T follicular helper cell (primary cell): ENCODE measurements at regions not wholly inside any gene's neighbourhood (a gene's known extent, or its start where the extent isn't known, plus 50 kb on each side); places are given as distances from the start of the nearest gene placed in this dataset.

ENCODE experiments used
- DNase-seq: peaks from one replicate; pipeline ENCODE4 v3.0.0-alpha.2; 2020; ENCODE audit warnings: low read depth

DNA sequence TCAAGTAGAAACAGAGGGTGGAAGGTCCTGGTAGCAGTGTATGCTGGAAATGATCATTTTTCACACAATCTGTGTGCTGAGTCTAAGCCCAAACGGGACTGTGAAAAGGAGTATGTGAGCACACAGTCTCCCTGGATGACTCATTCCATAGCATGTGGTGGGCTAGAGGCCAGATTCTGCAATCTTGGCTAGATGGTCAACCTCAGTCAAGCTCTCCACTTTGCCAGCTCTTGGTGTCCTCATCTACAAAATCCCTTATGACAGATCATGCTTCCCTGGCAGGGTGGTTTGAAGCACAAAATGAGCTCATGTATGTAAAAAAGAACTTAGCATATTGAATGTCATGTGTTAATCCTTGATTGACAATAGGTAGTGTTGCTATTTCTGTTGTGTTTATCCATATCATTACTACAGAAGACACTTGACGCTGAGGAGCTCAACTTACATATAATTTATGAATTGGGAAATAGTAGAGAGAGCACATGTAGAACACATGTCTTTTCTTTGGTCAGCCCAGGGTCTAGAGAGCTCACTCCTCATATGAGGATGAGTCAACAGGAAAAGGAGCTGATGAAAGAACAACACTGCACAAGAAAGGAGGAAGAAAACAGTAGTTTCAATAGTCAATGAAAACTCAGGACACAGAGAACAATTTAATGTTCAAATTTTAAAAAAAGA lies 517.5 kb downstream of the BCL11B start:
- no peak for DNase-seq

DNA sequence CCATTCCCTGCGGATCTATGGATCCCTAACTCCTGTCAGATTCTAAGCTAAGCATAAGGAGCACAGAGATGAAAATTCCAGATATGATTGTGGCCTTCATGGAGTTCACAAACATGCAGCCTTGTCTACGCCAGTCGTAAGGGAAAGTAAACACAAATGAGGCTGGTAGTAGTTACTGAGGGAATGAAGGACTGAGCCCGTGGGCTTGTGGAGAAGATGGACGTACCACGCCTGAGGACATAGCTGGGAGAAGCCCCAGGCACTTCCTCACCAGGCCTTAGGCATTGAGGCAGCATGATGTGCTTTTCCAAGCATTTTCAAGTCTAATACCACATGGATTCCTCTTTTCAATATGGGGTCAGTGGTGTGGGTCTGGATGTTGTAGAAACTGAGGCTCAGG lies 515.2 kb downstream of the BCL11B start:
- no peak for DNase-seq

DNA sequence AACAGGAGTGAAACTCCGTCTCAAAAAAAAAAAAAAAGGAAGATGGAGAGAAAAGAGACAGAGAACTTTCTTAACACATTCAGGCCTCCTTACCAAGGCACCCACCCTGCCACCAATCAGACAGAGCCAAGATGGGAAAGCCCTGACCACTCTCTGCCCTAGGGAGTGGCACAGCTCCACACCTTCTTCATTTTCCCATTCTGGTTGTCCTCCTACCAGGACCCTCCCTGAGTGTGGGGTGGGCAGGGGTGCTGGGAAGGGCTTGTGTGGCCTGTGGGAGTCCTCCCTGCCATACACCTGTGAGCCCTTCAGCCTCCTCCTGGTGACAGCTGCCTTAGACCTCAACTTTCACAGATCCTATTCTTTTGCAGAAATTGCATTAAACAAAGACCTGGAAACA lies 513.6 kb downstream of the BCL11B start:
- DNase-seq, result no peak

DNA sequence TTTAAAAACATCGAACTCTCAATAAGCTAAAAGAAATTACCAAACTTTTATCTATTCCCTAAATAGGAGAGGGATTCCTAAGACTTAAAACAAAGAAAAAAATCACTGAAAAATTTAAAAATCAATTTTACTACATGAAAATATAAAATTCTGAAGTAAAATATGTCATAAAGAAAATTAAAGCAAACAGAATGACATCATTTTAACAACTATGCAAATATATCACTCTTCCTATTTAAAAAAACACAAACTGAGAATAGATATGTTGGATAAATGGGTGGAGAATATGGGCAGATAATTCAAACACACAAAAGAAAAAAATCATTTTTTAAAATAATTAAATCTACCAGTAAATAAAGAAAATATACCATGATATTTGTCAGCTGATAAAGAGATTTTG lies 510.0 kb downstream of the BCL11B start:
- DNase-seq, result no peak

DNA sequence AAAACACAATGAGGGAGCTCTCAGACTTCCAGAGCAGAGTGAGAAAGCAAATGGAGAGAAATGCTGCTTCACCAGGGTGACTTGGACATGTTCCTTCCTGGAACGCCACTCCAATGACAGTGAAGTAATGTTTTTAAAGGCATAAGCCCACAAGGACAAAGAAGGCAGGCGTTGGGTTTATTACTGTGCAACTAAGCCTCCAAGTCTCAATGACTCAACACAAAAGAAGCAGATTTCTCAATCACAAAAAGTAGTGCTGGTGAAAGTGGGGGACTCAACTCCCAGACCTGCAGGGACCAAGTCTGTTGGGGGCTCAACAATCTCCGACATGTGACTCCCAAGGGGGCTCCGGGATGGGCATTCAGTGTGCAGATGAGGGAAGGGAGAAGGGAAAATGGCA lies 505.2 kb downstream of the BCL11B start:
- DNase-seq, result no peak

DNA sequence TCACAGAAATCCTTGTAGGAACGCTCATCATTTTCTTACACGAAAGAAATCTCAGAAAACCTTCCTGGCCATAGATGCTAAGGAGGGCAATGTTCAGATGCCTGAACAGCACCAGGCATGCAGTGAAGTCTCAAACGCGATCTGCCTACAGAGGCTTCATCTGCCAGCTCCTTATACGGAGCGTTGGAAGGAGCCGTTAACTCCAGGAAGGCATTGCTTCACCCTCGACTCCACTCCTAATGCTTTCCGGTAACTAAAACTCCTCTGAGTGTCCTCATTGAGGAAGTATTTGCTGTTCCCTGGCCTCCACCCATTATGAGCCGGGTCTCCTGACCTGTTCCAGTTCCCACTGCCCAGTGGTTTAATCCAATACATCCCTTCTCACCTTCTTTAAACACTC lies 502.7 kb downstream of the BCL11B start:
- no peak for DNase-seq

DNA sequence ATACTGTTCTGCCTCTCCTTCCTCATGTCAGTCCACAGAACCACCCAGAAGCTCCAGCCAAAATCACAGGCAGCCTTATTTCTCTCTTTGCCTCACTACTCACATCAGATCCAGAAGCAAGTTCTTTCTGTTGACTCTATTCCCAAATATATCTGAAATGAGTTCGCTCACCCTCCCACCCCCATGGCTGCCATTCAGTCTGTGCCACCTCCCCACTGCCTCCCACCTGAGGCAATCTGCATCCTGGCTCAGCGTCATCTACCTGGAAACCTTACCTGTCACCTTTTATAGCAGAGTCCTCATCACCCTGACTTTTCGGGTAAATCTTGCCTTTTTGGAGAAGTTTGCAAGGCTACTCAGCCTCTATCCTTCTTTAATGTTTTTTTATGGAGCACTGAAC lies 501.8 kb downstream of the BCL11B start:
- no peak for DNase-seq

DNA sequence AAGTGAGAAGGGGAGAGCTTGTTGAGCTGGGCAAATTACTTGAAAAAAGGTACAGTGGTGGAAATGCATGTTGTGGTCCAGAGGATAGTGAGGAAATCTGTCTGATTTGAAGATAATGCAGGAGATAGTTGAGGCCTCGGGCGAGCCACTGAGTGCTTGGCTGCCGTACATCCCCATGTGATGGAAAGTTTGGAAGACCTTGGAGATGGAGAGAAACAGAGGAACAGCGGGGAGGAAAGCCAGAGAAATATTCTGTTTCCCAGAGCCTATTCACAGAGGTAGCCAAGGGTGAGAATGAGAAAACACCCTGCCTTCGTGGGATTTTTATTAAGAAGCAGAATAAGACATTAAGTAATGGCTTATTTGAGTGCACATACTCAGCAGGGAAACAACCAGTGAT lies 498.2 kb downstream of the BCL11B start:
- no peak for DNase-seq

DNA sequence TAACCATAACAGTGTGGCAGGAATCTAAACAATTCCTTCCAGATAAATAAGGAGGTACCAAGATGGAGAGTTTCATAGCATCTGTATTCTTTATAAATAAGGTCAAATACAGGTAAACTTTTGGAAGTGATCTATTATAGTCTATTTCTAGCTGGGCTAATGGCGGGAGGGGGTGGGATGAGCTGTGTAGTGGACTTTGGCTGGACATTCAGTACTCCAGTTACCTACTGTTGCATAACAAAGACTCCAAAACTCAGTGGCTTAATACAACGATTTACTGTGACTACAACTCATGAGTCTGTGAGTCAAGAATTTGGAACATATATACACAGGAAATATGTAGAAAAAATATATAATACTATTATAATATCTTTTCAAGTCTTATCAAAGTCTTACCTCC lies 496.1 kb downstream of the BCL11B start:
- no peak for DNase-seq

DNA sequence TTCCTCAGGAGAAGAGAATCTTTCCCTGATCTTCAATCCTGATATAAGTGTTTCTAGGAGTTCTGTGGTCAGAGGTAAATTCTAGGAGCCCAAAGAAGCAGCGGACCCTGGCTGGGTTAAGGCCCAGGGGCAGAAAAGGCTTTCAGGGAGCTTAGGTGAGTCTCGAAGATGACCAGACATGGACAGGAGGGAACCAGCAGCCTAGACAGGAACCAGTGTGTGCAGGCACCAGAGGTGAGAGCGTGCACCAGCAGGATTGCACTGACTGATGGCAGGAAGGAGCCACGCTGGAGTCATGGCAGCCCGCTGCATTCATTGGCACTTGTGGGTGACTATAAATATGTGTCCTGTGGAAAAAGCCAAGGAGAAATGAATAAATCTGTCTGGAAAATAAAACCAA lies 489.9 kb downstream of the BCL11B start:
- no peak for DNase-seq

DNA sequence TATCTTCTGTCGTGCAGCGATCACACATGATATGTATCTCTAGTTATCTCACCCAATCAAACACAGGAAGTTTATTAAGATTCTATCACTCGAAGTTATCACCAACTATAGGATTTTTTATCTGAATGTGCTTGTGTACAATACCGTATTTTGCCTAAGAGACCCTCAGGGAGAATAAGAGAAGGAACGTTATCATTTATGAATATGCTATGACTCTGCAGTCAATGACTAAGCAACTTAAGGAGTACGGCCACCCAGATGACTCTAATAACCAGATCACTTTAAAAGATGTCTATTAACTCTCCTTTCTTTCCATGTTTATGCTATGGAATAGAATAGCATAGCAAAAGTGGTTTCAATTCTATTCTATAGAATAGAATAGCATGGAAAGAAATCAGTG lies 486.4 kb downstream of the BCL11B start:
- DNase-seq, result no peak

DNA sequence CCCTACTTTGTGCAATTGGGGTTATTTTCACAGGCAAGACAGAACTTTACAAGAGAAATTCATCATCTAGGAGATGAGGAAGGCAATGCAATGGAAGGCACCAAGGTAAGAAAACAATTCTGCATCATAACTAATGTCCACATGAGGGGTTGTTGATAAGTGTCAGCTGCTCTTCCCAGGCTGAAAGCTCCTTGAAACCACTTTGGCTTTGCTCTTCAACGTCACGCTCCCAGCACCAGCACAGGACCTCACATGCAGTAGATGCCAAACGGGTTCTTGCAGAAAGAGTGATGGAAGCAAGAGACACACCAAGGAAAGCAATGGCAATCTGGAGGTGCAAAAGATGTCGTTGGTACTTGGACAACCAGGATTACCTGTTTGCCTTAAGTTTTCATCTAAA lies 485.5 kb downstream of the BCL11B start:
- DNase-seq, result no peak

DNA sequence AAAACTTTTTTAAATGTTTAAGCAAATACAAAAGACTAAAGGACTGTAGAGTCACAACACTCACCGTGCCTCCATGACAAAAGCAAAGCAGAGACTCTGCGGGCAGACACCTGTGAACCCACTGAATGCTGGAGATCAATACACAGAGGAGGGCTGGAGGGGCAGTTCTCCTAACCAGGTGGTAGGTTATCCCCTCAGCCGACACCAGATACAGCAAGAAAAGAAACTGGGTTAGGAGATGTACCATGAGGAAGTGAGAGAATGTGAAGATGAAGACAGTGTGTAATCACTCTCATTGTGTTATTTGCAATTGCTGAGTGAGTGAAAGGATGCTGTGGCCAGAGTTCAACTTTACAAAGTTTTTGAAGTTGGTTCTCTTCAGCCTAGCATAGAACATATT lies 480.3 kb downstream of the BCL11B start:
- no peak for DNase-seq

DNA sequence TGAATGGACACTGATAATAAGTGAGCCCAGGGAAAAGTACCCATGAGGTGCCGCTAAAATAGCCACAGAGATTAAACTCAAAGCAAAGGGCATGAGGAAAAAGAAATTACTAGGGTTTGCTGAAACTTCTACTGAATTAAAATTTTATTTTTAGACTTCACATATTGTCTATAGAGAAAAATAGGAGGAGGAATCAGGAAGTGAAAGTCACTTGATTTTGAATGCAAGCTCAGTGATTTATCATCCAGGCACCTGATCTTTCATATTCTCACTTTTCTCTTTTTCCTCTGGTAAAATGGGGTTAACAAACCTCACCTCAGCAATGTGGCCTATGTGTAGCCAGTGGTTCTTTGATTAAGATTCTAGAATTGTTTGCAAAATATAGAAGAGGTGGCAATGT lies 479.8 kb downstream of the BCL11B start:
- no peak for DNase-seq

DNA sequence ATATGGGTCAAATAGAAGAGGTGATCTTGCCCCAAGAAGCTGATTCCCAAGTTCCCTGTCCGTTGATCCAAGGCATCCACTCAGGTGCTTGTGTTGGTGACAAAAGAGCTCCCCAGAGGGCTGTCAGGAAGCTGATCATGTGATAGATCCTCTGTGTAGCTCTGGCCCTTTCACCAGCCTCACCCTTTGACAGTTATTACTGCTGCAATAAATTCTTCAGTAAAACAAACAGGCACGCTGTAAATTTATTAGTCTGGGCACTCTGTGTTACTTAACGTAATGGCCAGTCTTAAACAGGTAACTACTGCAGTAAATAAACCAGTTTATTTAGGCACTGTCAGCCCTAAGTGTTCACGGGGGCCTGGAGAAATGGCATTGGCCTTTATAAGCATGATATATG lies 473.9 kb downstream of the BCL11B start:
- DNase-seq, result no peak

DNA sequence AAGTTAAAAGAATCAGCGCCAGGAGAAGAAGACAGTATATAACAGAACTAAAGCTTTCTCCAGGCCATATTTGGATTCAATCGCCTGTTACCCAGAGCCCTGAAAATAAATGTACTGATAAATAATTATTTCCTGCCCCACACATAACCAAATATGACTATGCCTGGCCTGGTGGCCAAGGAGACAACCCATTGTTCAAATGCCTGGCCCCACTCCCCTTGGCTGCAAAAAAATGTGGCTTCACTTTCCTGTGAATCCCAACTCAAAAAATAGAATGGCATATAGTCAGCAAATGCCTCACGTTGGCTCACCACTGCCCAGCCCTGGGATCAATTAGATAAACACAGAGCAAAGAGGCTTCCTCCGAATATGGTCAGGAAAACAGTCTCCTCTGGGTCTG lies 472.1 kb downstream of the BCL11B start:
- no peak for DNase-seq

DNA sequence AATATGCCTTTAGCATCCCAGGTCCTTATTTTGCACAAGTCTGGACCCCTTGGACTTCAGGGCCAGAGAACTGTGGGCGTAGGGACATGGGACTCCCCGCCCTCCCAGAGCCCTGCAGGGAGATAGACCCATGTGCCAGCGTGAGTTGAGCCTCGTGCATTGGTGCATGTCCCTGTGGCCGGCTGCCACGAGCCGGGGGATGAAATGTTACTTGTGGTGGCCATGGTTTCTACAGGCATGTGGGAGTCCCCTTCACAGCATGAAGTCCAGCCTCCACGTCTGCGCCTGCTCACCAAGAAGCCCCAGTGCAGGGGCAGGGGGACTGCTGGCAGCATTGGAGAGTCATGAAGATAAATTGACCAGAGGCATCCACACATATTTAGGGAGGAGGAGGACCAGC lies 470.0 kb downstream of the BCL11B start:
- no peak for DNase-seq

DNA sequence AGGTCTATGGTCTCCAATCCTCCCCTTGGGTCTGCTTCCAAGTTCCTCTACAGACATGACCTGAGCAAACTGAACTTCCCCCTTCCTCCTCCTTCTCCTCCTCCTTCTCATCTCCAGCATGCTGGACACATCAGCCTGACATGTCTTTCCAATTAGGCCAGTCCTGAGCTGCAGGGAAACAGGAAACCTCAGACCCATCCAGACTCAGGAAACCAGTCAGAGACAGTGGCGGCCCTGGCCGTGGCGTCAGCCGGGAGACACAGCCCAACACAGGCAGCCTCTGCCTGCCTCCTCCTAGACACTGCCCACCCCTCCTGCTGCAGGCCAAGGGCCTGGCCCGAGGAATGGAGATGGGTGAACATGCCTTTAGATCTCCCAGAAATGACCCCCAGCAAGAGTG lies 468.8 kb downstream of the BCL11B start:
- DNase-seq, result no peak

DNA sequence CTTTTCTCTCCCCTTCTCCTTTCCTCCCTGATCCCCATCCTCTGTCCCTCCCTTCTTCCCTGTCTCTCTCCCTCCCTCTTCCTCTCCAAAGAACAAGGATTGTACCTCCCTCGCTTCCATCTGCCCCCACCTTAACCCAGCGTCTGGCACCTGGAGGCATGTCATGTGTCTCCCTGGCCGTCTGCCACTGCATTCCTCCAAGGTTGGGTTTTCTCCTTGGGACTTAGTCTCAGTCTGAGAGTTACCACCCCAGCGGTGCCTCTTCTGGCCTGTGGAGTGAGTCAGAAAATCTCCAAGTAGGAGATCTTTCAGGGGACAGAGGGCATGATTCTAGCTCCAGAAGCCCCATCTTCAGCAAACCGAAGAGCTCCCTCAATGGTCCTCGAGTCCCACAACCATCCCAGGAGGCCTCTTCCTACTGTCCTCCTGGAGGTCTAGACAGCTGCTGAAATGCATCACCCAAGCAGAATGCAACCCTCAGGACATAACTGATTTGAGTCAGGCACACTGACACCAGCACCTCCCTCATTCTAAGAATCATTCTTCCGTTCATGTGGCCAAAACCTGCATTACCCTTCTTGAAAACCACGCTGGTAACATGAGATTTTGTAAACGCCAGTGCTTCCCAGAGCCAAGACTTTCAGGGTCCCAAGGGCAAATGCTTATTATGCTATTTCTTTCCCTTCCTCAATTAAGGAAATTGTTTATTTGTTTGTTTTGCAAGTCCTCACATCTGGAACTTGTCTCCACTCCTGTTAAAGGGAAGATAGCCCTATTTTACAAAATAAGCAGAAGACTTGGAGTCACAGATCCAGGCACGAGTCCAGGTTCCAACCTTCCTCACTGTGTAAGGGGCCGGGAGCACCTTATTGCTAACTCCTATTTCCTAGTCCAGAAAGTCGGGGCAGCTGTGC lies 463.2 kb downstream of the BCL11B start:
- DNase-seq, result no peak

DNA sequence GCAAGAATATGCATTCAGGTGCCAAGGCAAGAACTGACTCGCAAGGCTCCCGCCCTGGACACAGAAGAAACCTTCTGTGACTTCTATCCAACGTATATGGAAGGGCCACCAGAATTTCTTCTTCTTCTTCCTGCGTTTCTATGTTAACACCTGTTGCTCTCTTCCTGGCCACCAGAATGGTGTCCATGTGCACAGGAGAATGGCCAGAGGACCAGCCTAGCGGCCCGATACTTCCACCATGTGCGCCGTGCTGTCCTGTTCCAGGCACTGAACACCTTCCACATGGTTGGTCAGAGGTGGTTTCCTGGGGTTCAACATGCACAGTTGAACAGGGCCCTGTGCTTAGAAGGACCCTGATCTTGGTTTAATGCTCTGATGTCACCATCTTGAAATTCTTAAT lies 455.8 kb downstream of the BCL11B start:
- DNase-seq, result no peak

DNA sequence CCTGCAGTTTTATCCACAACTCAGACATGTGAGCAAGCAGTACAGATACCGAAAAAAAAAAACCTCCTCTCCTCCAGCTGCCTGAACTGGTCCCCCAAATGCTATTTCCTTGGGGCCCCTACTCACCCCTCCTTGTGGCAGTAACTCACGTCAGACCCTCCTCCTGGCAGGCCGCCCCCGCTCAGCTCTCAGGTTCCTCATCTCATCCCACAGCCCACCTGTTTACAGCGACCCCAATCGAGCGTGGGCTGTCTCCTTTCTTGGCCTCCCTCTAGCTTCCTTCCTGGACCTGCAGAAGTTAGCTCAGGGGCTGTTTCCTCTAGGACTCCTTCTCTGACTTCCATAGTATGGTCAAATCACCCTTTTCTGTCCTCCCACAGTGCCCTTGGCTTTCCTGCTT lies 455.3 kb downstream of the BCL11B start:
- DNase-seq, result no peak

DNA sequence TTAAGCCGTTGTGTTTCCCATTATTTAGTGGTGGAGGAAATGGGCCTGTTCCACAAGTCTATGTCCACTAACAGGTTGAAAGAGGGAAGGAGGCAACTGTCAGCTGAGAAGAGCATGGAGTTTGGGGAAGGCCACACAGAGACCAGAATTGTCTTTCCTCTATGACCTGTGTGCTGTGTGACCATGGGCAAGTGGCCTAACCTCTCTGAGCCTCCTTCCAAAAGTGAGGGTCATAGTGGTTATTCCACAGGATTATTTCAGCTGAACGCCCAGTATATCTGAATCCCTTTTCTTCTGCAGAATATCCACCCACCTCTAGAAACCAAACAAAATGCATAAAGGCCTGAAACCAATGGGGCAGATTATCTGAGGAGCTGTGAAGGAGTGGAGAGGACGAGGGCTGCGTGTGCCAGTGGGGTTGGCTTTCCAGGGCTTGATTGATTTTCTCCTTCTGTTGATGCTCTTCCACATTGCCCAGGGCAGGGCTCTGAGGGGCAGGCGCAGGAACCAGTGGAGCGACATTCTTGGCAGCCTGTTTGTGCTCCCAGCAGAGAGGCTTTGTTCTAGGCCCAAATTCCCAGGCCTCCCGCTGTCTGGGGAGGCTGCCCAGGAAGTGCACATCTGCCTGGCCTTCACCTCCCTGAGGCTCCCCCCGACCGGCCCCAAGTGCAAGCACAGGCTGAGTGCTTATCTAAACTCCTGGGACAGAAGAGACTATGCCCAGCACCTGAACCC lies 452.7 kb downstream of the BCL11B start:
- no peak for DNase-seq

DNA sequence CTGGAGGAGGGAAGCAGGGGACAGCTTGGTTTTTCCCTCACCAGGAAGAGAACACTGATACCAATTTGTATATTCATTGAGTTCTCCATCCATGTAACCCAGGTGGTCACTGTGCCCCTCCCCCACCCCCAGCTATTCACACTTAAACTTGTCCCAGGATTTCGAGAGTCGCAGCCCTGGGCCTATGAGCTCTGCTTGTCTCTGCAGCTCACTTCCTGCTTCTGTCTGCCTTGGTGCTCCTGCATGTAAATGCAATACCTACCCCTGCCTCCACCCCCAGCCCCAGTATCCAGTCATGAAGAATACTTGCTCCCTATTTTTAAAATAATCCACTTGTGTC lies 452.2 kb downstream of the BCL11B start:
- no peak for DNase-seq
